ENCODE measurements at regions not wholly inside any gene's neighbourhood (a gene's known extent, or its start where the extent isn't known, plus 50 kb on each side); places are given as distances from the start of the nearest gene placed in this dataset.

DNA sequence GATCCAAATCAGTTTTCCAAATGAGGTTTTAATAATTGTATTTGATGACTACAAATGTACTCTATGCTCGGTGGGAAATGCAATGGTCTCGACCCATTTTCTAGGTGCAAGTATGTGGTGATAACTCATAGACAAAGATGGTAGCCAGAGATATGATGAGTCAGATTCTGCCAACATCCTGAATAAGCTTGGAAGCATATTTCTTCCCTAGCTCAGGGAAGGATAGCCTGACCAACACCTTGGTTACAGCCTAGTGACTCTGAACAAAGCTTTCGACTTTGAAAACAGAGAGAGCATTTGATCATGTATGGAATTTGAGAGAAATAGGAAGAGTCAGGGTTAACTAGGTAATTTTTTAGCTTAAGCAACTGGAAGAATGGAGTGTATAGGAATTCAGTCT lies 128.3 kb upstream of the MYOCD start:
- TF ChIP-seq, protein P1, sequence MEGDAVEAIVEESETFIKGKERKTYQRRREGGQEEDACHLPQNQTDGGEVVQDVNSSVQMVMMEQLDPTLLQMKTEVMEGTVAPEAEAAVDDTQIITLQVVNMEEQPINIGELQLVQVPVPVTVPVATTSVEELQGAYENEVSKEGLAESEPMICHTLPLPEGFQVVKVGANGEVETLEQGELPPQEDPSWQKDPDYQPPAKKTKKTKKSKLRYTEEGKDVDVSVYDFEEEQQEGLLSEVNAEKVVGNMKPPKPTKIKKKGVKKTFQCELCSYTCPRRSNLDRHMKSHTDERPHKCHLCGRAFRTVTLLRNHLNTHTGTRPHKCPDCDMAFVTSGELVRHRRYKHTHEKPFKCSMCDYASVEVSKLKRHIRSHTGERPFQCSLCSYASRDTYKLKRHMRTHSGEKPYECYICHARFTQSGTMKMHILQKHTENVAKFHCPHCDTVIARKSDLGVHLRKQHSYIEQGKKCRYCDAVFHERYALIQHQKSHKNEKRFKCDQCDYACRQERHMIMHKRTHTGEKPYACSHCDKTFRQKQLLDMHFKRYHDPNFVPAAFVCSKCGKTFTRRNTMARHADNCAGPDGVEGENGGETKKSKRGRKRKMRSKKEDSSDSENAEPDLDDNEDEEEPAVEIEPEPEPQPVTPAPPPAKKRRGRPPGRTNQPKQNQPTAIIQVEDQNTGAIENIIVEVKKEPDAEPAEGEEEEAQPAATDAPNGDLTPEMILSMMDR (IDR thresholded peaks at IDR 0.05): no peak
- no peak for TF ChIP-seq POLR2A (IDR thresholded peaks at IDR 0.05)

Measured in body of pancreas (tissue), 4 donors.